GM13976 (cell line): ENCODE measurements at regions not wholly inside any gene's neighbourhood (a gene's known extent, or its start where the extent isn't known, plus 50 kb on each side); places are given as distances from the start of the nearest gene placed in this dataset.

Experiments
- DNase-seq: peaks from one replicate; pipeline ENCODE4 v3.0.0; 2012; ENCODE audit warnings: low spot score
- CTCF ChIP-seq: IDR thresholded peaks from 2 replicates; pipeline ENCODE4 v1.5.1; 2012; ENCODE audit warnings: borderline replicate concordance, mild to moderate bottlenecking; ENCODE audit not compliant: insufficient read depth; ENCODE audit errors: extremely low read depth, missing control alignments, control extremely low read depth
- in situ Hi-C: fragments of 300-500 bp; cut with MboI; formaldehyde crosslinking; loops from one replicate; pipeline ENCODE4 v1.12.0; 2022; ENCODE audit warnings: low sequenced_read_pairs, mixed read lengths, inconsistent platforms; ENCODE audit not compliant: unreplicated experiment

- in situ Hi-C loops: no loop called here
- no peak for DNase-seq
- TF ChIP-seq CTCF: no peak
Measured at GRCh38 chr20:57960803-57961575, 251.2 kb upstream of the PMEPA1 start.

DNA sequence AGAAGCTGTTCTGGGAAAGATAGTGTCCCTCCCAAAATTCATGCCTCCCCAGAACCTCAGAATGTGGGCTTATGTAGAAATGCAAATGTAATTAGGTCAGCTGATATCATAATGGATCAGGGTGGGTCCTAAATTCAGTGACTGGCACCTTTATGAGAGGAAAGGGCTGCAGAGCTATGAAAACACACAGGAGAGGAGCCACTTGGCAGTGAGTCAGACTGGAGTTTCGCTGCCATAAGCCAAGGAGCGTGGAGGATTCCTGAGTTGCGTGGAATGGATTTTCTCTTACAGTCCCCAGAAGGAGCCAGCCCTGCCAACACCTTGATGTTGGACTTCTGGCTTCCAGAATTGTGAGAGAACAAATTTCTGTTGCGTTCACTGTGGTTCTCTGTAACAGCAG lies 249.8 kb upstream of the PMEPA1 start:
- in situ Hi-C loops: no loop called here
- no peak for TF ChIP-seq CTCF
- DNase-seq: no peak

DNA sequence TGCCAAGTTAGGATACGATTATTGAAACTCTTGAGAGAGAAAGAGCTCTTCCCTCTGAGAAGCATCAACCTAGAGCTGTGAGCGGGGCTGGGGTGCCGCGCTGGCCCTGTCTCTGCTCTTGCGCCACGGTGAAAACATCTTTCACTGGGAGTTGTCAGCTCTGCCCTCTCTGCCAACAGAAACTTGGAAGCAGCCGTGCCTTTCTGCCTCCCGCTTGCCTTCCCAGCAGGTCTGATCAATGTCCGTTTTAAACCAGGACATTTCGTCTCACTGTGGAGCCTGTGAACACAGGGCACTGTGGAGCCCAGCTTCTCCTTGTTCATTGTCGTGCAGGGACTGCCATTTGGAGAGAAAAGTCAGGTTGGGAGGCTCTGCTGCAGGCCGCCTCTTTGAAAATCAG lies 249.2 kb upstream of the PMEPA1 start:
- no peak for DNase-seq

GRCh38 chr20:57958050-57958420 lies 248.2 kb upstream of the PMEPA1 start:
- DNase-seq: no peak
- in situ Hi-C loops: no loop called here
- TF ChIP-seq CTCF: no peak

More for the DNA sequence above, 249.2 kb upstream of the PMEPA1 start:
- TF ChIP-seq CTCF: no peak
- in situ Hi-C loops: no loop called here

DNA sequence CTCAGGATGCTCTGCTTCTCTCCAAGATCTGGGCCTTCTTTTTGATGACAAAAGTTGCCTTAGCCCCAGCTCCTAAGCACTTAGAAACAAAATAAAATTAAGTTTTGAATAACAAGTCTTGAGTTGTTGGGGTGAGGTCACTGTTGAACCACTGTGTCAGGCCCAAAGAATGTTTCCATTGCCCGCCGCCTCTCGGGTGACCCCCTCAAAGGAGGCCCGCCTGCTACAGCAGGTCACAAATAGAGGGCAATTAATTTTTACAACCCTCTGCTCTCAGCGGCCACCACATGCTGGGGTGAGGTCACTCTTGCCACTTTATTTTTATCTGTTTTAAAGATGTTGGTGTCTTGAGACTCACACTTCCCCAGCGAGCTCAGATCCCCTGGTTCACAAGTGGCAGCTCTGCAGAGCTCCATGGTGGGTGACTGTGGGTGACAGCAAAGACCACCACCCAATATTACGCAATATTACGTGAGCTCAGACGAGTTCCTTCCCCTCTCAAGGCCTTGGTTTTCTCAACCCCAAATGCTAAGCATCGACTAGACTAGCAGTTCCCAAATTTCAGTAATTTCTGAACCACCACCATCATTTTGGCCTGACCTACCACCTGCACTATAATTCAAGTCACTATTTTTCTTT lies 247.7 kb upstream of the PMEPA1 start:
- TF ChIP-seq CTCF: no peak
- no peak for DNase-seq
- in situ Hi-C loops: no loop called here

DNA sequence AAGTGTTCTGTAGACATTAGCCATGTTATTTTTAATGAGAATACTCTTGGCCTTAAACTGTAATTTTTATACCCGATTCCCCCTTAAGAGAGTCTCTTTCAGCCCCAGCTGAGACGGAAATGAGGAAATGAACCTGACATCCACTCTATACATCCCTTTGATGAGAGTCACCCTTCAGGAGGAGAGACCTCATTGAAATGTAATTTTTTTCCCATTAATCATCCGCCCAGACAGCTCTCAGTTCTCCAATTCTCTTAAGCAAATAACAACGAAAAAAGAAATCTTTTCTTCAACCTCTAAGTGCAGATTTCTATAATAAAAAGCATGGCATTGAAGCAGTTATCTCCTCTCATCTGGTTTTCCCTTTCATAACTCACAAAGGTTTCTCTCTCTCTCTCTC lies 243.8 kb upstream of the PMEPA1 start:
- no peak for DNase-seq
- TF ChIP-seq CTCF: no peak
- in situ Hi-C loops: no loop called here
